IPS-18a (cell line): ENCODE measurements at regions not wholly inside any gene's neighbourhood (a gene's known extent, or its start where the extent isn't known, plus 50 kb on each side); places are given as distances from the start of the nearest gene placed in this dataset.

Experiments
- H3K27ac ChIP-seq: one replicate; pipeline ENCODE4 v1.5.1; 2013; ENCODE audit warnings: low read length
- H3K27me3 ChIP-seq: one replicate; pipeline ENCODE4 v1.6.1; 2013; ENCODE audit warnings: mild to moderate bottlenecking, low read length; ENCODE audit not compliant: control insufficient read depth, insufficient read depth
- H3K36me3 ChIP-seq: one replicate; pipeline ENCODE4 v1.6.1; 2013; ENCODE audit warnings: low read depth, low read length; ENCODE audit not compliant: control insufficient read depth
- H3K4me1 ChIP-seq: one replicate; pipeline ENCODE4 v1.6.1; 2013; ENCODE audit warnings: low read depth, low read length; ENCODE audit not compliant: control insufficient read depth
- H3K4me3 ChIP-seq: one replicate; pipeline ENCODE4 v1.5.1; 2013; ENCODE audit warnings: low read length
- H3K9ac ChIP-seq: one replicate; pipeline ENCODE4 v1.6.1; 2013; ENCODE audit warnings: mild to moderate bottlenecking, low read length, moderate library complexity
- H3K9me3 ChIP-seq: one replicate; pipeline ENCODE4 v1.6.1; 2013; ENCODE audit warnings: low read depth, low read length; ENCODE audit not compliant: control insufficient read depth

GRCh38 chr10:30192846-30193608 lies 133.6 kb upstream of the JCAD start:
- no peak overlapping the region for H3K9ac ChIP-seq
- H3K27ac ChIP-seq, result no peak overlapping the region
- H3K36me3 ChIP-seq, result no peaks in the 10 kb centered on the region
- no peaks in the 10 kb centered on the region for H3K27me3 ChIP-seq
- no peaks in the 10 kb centered on the region for H3K9me3 ChIP-seq
- H3K4me1 ChIP-seq, result no peaks in the 10 kb centered on the region
- H3K4me3 ChIP-seq, result no peak overlapping the region

GRCh38 chr10:30190577-30191552 lies 131.5 kb upstream of the JCAD start:
- no peaks in the 10 kb centered on the region for H3K36me3 ChIP-seq
- H3K4me1 ChIP-seq, result no peaks in the 10 kb centered on the region
- no peak overlapping the region for H3K4me3 ChIP-seq
- no peaks in the 10 kb centered on the region for H3K27me3 ChIP-seq
- H3K9ac ChIP-seq, result no peak overlapping the region
- no peaks in the 10 kb centered on the region for H3K9me3 ChIP-seq
- no peak overlapping the region for H3K27ac ChIP-seq

GRCh38 chr10:30189238-30189580 lies 129.8 kb upstream of the JCAD start:
- Histone ChIP-seq H3K9ac (no peak overlapping the region), H3K27me3 (no peaks in the 10 kb centered on the region), H3K4me1 (no peaks in the 10 kb centered on the region), H3K27ac (no peak overlapping the region), H3K36me3 (no peaks in the 10 kb centered on the region), H3K9me3 (no peaks in the 10 kb centered on the region), H3K4me3 (no peak overlapping the region)

- H3K27ac ChIP-seq, result no peak overlapping the region
Measured at GRCh38 chr10:30188556-30189237, 129.3 kb upstream of the JCAD start.

GRCh38 chr10:30188101-30188500 lies 128.7 kb upstream of the JCAD start:
- Histone ChIP-seq H3K4me1 (no peaks in the 10 kb centered on the region), H3K27me3 (no peaks in the 10 kb centered on the region), H3K9me3 (no peaks in the 10 kb centered on the region), H3K27ac (no peak overlapping the region), H3K4me3 (no peak overlapping the region), H3K9ac (no peak overlapping the region), H3K36me3 (no peaks in the 10 kb centered on the region)

More at GRCh38 chr10:30188556-30189237, 129.3 kb upstream of the JCAD start:
- H3K9ac ChIP-seq, result no peak overlapping the region
- H3K4me1 ChIP-seq, result no peaks in the 10 kb centered on the region
- H3K4me3 ChIP-seq, result no peak overlapping the region
- H3K36me3 ChIP-seq, result no peaks in the 10 kb centered on the region
- no peaks in the 10 kb centered on the region for H3K9me3 ChIP-seq
- no peaks in the 10 kb centered on the region for H3K27me3 ChIP-seq

GRCh38 chr10:30187010-30187409 lies 127.6 kb upstream of the JCAD start:
- Histone ChIP-seq H3K27ac (no peak overlapping the region), H3K27me3 (no peaks in the 10 kb centered on the region), H3K9me3 (no peaks in the 10 kb centered on the region), H3K36me3 (no peaks in the 10 kb centered on the region), H3K4me1 (no peaks in the 10 kb centered on the region), H3K4me3 (no peak overlapping the region), H3K9ac (no peak overlapping the region)

- Histone ChIP-seq H3K9ac (no peak overlapping the region), H3K36me3 (no peaks in the 10 kb centered on the region), H3K27me3 (no peaks in the 10 kb centered on the region), H3K4me1 (no peaks in the 10 kb centered on the region), H3K9me3 (no peaks in the 10 kb centered on the region), H3K4me3 (no peak overlapping the region), H3K27ac (no peak overlapping the region)
Measured at GRCh38 chr10:30186371-30186875, 127.0 kb upstream of the JCAD start.

- H3K9ac ChIP-seq, result no peak overlapping the region
Measured at GRCh38 chr10:30185916-30186315, 126.5 kb upstream of the JCAD start.

GRCh38 chr10:30185341-30185740 lies 126.0 kb upstream of the JCAD start:
- Histone ChIP-seq H3K27me3 (no peaks in the 10 kb centered on the region), H3K36me3 (no peaks in the 10 kb centered on the region), H3K9ac (no peak overlapping the region), H3K9me3 (no peaks in the 10 kb centered on the region), H3K27ac (no peak overlapping the region), H3K4me3 (no peak overlapping the region), H3K4me1 (no peaks in the 10 kb centered on the region)

More at GRCh38 chr10:30185916-30186315, 126.5 kb upstream of the JCAD start:
- no peaks in the 10 kb centered on the region for H3K4me1 ChIP-seq
- H3K4me3 ChIP-seq, result no peak overlapping the region
- H3K27ac ChIP-seq, result no peak overlapping the region
- no peaks in the 10 kb centered on the region for H3K9me3 ChIP-seq
- H3K36me3 ChIP-seq, result no peaks in the 10 kb centered on the region
- H3K27me3 ChIP-seq, result no peaks in the 10 kb centered on the region

- H3K4me1 ChIP-seq, result no peaks in the 10 kb centered on the region
Measured at GRCh38 chr10:30184397-30185033, 125.1 kb upstream of the JCAD start.

GRCh38 chr10:30183055-30183402 lies 123.6 kb upstream of the JCAD start:
- Histone ChIP-seq H3K4me3 (no peak overlapping the region), H3K9me3 (no peaks in the 10 kb centered on the region), H3K27me3 (no peaks in the 10 kb centered on the region), H3K4me1 (no peaks in the 10 kb centered on the region), H3K36me3 (no peaks in the 10 kb centered on the region), H3K27ac (no peak overlapping the region), H3K9ac (no peak overlapping the region)

More at GRCh38 chr10:30184397-30185033, 125.1 kb upstream of the JCAD start:
- Histone ChIP-seq H3K4me3 (no peak overlapping the region), H3K9ac (no peak overlapping the region), H3K27me3 (no peaks in the 10 kb centered on the region), H3K36me3 (no peaks in the 10 kb centered on the region), H3K27ac (no peak overlapping the region), H3K9me3 (no peaks in the 10 kb centered on the region)
